ENCODE measurements at regions not wholly inside any gene's neighbourhood (a gene's known extent, or its start where the extent isn't known, plus 50 kb on each side); places are given as distances from the start of the nearest gene placed in this dataset.

DNA sequence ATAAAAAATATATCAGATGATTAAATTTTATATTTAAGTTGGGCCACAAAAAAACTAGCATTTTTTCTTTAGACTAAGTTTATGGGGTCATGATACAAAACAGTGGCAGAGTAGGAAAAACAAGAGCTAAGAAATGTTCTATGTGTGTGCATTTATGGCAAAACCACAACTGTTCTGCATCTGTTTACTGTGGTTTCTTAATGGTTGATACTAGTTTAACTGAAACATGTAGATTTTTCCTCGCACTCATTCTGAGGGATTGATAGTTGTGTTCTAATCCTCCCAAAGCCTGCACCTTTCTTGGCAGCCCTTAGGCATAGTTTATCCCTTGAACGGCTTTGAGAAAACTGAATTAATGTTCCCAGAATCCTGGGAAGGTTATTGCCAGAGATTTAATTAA is 66.6 kb upstream of the PHYHIPL start (continued):
- TF ChIP-seq, protein P1, sequence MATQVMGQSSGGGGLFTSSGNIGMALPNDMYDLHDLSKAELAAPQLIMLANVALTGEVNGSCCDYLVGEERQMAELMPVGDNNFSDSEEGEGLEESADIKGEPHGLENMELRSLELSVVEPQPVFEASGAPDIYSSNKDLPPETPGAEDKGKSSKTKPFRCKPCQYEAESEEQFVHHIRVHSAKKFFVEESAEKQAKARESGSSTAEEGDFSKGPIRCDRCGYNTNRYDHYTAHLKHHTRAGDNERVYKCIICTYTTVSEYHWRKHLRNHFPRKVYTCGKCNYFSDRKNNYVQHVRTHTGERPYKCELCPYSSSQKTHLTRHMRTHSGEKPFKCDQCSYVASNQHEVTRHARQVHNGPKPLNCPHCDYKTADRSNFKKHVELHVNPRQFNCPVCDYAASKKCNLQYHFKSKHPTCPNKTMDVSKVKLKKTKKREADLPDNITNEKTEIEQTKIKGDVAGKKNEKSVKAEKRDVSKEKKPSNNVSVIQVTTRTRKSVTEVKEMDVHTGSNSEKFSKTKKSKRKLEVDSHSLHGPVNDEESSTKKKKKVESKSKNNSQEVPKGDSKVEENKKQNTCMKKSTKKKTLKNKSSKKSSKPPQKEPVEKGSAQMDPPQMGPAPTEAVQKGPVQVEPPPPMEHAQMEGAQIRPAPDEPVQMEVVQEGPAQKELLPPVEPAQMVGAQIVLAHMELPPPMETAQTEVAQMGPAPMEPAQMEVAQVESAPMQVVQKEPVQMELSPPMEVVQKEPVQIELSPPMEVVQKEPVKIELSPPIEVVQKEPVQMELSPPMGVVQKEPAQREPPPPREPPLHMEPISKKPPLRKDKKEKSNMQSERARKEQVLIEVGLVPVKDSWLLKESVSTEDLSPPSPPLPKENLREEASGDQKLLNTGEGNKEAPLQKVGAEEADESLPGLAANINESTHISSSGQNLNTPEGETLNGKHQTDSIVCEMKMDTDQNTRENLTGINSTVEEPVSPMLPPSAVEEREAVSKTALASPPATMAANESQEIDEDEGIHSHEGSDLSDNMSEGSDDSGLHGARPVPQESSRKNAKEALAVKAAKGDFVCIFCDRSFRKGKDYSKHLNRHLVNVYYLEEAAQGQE (IDR thresholded peaks at IDR 0.05): no peak

DNA sequence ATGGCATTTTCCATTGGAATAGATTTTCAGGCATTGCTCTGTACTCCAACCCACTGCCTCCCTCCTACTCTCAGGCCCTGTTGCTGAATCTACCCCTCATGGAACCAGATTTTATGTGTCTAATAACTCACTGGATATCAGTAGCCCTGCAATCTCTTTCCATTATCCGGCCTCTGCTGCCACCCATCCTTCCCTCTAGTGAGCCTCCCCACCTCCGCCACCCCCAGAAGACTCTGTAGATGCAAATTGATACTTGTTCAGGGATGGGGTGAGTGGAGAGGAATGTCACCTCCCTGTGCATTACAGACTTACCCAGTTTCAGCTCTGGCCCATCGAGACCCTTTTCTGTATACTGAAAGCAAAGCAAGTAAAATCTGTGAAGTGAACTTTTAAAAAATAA is 52.3 kb upstream of the PHYHIPL start:
- no peak for ATAC-seq
- no peak for TF ChIP-seq BHLHE40 (IDR thresholded peaks at IDR 0.05; ENCODE audit: low read depth, low read length)
- TF ChIP-seq TFCP2L1 (CRISPR knock-in tag; IDR thresholded peaks at IDR 0.05): no peak
- no peak for TF ChIP-seq POLR2A (IDR thresholded peaks at IDR 0.05; ENCODE audit: low read length)
- no peak for TF ChIP-seq FOXS1 (CRISPR knock-in tag; IDR thresholded peaks at IDR 0.05)
- no peak for TF ChIP-seq RAD21 (conservative IDR thresholded peaks at IDR 0.05 in 1 of 2, IDR thresholded peaks at IDR 0.05 in 1 of 2)
- no peak for TF ChIP-seq ZC3H11A (IDR thresholded peaks at IDR 0.05)
- no peak for TF ChIP-seq HOXB13 (CRISPR knock-in tag; IDR thresholded peaks at IDR 0.05; ENCODE audit: low read depth)
- TF ChIP-seq ZSCAN20 (CRISPR knock-in tag; IDR thresholded peaks at IDR 0.05): no peak
- Histone ChIP-seq H3K27ac (no peak overlapping the region), H3K4me1 (no peaks in the 10 kb centered on the region), H3K9me3 (no peaks in the 10 kb centered on the region), H3K4me2 (no peak overlapping the region), H3K4me3 (no peak overlapping the region)
- FAIRE-seq: no peak
- POLR2A ChIA-PET: interaction anchor here (0.6 kb wide), 1 partner anchor 17 kb away, joined by 3 read pairs; no protein-coding TSS in a partner anchor
- CTCF ChIA-PET: interaction anchor here (1.0 kb wide), 1 partner anchor 501 kb away, joined by 3 read pairs; no protein-coding TSS in a partner anchor
- 65% methylated on average over 3 of the region's 3 CpGs for WGBS (ENCODE audit: missing lambda C conversion rate)
- no peak for DNase-seq (ENCODE audit: low read depth in 1 of 2, low spot score in 1 of 2)

DNA sequence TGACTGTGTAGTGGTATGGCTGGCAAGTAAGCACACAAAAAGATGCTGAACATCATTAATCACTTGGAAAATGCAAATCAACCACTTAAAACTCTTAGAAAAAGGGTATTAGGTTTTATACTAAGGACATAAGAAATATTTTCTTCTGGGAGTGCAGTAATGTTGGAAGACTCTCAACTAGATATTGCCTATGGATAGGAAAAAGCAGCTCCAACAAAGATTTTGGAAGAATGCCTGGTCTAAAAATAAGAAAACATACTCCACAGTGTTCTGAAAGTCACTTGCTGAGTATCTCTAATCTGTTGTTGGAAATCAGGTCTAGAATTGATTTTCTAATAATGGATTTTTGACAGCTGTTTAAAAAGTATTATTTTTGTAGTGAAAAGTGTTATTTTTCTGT is 50.8 kb upstream of the PHYHIPL start:
- CTCF ChIA-PET: interaction anchor here (0.8 kb wide), 1 partner anchor 172 kb away, joined by 3 read pairs; no protein-coding TSS in a partner anchor
- TF ChIP-seq HOXA7 (CRISPR knock-in tag; IDR thresholded peaks at IDR 0.05) (no peak), RARB (CRISPR knock-in tag; IDR thresholded peaks at IDR 0.05) (no peak), EHF (CRISPR knock-in tag; IDR thresholded peaks at IDR 0.05) (no peak), ESRRA (IDR thresholded peaks at IDR 0.05; ENCODE audit: borderline replicate concordance, low read length) (no peak), TFCP2L1 (CRISPR knock-in tag; IDR thresholded peaks at IDR 0.05) (no peak), CHD2 (IDR thresholded peaks at IDR 0.05; ENCODE audit: low read length, partially characterized antibody) (no peak), MAFK (IDR thresholded peaks at IDR 0.05; ENCODE audit: partially characterized antibody) (no peak)
- TF ChIP-seq, protein P2, sequence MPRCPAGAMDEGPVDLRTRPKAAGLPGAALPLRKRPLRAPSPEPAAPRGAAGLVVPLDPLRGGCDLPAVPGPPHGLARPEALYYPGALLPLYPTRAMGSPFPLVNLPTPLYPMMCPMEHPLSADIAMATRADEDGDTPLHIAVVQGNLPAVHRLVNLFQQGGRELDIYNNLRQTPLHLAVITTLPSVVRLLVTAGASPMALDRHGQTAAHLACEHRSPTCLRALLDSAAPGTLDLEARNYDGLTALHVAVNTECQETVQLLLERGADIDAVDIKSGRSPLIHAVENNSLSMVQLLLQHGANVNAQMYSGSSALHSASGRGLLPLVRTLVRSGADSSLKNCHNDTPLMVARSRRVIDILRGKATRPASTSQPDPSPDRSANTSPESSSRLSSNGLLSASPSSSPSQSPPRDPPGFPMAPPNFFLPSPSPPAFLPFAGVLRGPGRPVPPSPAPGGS (IDR thresholded peaks at IDR 0.05): no peak
- TF ChIP-seq, protein P3, sequence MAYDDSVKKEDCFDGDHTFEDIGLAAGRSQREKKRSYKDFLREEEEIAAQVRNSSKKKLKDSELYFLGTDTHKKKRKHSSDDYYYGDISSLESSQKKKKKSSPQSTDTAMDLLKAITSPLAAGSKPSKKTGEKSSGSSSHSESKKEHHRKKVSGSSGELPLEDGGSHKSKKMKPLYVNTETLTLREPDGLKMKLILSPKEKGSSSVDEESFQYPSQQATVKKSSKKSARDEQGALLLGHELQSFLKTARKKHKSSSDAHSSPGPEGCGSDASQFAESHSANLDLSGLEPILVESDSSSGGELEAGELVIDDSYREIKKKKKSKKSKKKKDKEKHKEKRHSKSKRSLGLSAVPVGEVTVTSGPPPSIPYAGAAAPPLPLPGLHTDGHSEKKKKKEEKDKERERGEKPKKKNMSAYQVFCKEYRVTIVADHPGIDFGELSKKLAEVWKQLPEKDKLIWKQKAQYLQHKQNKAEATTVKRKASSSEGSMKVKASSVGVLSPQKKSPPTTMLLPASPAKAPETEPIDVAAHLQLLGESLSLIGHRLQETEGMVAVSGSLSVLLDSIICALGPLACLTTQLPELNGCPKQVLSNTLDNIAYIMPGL (CRISPR knock-in tag; IDR thresholded peaks at IDR 0.05; ENCODE audit: borderline replicate concordance): no peak
- TF ChIP-seq, protein P4, sequence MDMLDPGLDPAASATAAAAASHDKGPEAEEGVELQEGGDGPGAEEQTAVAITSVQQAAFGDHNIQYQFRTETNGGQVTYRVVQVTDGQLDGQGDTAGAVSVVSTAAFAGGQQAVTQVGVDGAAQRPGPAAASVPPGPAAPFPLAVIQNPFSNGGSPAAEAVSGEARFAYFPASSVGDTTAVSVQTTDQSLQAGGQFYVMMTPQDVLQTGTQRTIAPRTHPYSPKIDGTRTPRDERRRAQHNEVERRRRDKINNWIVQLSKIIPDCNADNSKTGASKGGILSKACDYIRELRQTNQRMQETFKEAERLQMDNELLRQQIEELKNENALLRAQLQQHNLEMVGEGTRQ (IDR thresholded peaks at IDR 0.05): no peak
- H3K4me3 ChIP-seq: no peak overlapping the region
- no peaks in the 10 kb centered on the region for H3K9me3 ChIP-seq
- POLR2A ChIA-PET: no interaction called here
- FAIRE-seq: no peak
- H3K27ac ChIP-seq: no peak overlapping the region
- no peaks in the 10 kb centered on the region for H3K4me1 ChIP-seq
- DNase-seq (ENCODE audit: low read depth in 1 of 2, low spot score in 1 of 2): no peak
- ATAC-seq: no peak
- no peak overlapping the region for H3K4me2 ChIP-seq
